GM19043 (cell line): ENCODE measurements at regions not wholly inside any gene's neighbourhood (a gene's known extent, or its start where the extent isn't known, plus 50 kb on each side); places are given as distances from the start of the nearest gene placed in this dataset.
"Not testable (repeated sequence)": the region's sequence is repeated elsewhere in the genome, so short reads cannot be mapped to it uniquely, and the experiment has no call there.

Source experiments
- ATAC-seq: cut with Tn5 transposase; IDR thresholded peaks from one replicate; pipeline ENCODE4 v1.9.1; 2021; ENCODE audit warnings: low read depth; ENCODE audit not compliant: unreplicated experiment

DNA sequence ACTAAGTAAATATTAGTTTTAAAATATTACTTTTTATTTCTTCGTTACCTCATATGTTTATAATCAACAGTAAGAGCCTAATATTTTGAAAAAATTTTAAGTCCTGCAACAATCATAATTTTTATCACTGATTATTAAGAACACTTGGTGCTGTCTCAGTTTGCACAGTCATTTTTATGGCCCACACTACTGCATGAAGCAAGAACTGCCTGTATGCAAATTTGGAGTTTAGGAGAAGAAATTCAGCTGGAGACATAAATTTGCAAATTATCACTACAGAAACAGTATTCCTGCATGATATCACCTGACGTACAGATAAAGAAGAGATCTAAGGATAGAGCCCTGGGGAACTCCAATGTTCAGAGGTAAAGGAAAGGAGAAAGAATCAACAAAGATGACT is 144.1 kb upstream of the RBBP8 start:
- no peak for ATAC-seq

DNA sequence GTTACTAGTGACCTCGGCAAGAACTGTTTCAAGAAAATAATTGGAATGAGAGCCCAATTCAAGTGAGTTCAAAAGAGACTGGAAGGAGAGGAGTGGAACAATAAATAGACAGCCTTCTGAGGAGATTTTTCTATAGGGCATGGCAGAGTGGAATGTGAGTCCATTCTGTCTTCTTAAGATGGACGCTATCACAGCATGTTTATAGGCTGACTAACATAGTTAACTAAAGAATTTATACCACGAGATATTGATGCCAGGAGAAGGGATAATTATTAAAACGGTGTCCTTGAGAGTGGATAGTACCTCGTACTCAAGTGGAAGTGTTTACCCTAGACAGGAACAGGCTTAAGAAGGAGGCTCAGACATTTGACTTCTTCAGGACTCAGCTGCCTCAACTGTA is 143.5 kb upstream of the RBBP8 start:
- ATAC-seq = no peak

DNA sequence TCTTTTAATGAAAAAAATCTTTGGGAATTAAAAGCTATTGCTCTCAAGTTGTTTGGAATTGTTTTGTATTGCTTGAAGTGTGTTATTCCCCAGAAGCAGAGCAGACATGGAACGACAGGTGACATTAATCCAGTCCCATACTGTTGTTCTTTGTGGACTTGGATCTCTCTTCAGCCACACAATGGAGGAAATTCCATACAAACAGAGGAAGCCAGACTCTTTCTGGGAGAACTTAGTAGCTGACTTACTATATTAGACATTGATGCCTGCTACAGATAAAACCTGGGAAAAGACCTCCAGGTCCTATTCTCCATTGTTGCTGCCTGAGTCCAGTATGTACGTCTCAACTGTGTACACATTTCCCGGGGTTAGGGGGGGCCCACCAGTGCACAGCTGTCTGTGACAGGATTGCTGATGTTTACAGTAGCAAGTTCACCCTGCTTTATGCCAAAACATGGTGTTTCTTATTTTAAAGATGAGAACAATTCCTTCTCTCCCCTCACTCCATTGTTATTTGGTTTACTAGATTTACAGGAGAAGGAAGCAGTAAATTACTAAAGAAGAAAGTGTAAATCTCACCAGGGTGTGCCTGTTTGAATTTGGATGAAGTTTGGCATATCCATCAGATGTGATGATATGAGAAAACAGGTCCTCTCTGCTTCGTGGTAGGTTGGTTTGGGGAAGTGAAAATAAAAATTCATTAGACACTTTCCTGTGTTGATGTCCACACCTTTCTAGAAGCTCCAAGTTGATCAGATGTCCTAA is 142.4 kb upstream of the RBBP8 start:
- ATAC-seq = no peak

DNA sequence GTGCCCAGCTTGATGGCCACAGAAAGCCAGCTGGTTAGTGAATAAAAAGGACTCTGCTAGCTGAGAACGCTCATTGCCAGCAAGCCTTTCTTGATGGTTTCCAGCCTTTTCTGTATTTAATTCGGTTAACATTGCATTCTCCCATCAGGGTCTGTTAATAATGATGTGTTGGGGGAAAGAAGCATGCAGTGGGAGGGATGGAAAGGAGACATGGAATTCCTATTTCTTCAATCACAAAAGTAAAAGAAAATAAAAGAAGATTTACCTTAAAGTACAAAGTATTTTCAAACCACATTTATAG is 141.9 kb upstream of the RBBP8 start:
- no peak for ATAC-seq

DNA sequence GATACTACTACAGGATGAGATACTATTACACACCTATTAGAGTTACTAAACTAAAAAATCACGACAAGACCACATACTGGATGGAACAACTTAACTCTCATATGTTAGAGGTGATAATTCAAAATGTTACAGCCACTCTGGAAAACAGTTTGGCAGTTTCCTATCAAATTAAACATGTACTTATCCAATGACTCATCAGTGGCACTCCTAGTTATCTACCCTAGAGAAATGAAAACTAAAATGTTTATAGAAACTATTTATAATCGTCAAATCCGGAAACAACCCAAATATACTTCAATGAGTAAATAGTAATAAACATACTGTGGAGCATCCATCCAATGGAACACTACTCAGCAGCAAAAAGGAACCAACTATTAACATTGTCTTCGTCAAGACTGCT is 137.0 kb upstream of the RBBP8 start:
- no peak for ATAC-seq

DNA sequence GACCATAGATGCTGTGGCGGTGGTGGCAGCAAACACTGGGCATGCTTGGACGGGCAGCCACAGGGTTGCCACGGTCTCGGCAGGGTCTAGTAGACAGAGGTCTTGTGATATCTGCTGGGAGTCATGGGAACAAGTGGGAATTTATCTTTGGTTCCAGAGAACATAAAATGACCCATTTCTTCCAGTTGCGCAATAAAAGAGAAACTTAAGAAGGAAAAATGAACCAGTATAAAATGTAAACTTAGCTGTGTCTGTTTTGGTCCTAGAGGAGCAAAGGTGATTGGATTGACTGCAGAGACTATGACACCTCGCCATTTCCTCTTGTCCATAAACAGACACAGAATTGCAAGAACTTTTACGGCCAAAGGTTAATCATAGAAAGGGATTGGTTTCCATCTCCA is 132.6 kb upstream of the RBBP8 start:
- ATAC-seq = no peak

DNA sequence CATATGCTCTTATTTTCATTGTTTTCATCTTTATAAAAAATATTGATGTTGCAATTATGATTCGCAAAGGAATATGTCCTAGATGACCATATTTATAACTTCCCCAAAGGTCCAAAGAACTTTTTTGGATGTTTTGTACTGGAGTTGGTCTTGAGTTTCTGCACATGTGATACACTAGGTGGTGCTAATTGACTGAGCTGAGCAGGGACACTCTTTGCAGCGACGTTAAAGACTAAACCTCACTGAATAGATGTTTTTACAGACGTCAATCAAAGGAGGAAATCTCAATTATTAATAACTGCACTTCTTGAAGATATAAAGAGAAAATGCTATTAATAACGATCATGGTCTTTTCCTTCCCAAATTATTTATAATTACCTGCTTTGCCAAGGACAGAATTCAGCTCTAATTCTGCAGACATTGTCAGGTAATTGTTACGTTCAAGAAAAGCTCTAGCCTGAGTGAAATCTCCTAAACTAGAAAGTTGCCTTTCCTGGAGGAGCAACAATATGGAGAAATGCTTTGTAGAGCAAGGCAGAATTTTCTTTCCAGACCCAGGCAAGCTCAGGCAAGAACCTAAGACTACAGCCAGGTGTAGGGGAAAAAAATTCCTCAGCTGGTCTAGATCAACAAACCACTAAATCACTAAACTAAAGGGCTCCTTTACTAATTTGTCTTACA is 119.3 kb upstream of the RBBP8 start:
- no peak for ATAC-seq

DNA sequence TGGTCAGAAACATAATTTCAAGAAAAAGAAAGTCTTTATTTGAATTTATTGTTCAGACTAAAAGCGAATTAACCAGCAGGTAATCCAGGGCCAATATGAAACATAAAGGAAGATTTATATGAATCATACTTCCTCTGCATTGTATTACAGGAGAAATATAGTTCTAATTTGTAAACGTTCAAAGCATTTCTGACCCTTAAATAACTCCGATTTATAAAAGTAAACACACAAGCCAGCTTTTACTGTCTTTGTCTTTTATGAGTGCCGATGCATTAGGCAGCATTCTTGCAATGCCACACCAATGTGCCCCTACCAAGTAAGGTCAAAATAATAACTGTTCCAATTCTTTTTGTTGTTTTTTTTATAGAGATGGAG is 118.8 kb upstream of the RBBP8 start:
- no peak for ATAC-seq

DNA sequence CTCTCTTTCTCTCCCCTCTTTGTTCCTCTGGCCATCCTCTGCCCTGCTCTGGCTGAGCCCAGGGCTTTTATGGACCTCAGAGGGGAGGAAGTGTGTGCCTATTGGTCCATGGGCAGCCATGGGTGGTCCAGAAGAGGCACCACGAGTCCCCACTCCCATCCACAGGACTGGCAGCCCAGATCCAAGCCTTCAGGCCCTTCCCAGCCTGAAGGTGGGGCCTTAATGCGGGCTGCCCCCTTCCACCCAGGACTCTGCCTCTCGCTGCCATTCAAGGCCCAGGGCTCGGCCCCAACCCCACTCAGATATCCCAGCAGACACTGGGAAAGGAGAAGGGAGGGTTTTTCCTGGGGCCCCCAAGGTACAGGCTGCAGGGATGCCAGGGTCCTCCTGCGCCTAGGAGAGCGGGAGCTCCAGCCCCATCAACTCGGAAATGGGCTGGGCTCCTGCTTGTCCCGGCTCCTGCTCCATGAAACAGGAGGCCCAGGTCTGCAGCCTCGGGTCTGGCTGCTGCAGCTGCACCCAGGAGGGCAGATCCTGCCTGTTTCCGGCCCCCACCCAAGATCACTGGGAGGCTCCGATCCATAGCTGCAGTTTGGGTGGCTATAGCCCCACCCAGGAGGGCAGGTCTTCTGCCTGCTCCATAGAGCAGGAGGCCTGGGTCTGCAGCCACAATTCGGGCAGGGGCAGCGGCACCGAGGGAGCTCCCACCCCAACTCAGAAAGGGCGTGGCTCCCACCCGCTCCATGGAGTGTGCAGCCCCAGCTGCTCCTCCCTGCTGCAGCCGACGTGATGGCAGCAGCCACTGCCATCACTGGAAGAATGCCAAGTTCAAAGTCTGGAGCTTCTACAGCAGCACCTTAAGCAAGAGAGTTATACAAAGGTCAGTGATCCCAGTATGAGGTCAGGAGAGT is 116.6 kb upstream of the RBBP8 start:
- ATAC-seq = no peak

DNA sequence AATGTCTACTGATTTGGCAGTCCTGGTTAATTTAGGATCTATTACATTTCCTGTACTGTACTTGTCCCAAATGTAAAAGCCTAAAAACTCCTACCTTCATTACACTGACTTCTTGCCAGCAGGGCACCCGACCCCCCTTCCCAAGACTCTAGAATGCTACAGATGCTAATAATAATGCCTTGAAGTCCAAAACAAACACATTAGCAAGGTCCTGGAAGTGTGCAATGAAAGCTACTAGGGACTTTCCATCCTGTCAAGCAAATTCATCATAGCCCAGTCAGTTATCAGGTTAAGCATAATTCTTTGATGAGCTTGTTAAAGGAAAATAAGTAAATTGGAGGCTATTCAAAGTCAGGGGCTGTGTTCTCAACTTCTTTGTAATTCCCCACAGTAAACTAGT is 115.3 kb upstream of the RBBP8 start:
- no peak for ATAC-seq

DNA sequence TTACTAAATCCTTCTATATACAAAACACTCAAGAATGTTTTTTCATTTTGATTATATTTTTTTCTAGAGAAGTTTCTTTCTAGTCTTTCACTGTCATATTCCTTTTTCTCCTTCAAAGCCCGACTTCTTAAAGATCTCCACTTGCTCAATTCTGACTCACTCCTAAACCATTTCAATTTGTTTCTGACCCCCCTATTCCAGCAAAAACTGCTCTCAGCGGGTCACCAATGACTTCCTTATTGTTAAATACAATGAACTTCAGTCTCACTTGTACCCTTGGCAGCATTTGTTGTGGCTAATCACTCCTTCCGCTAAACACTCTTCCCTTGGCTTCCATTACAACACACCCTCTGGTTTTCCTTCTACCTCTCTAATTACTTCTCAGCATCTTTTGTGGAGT is 111.1 kb upstream of the RBBP8 start:
- no peak for ATAC-seq

DNA sequence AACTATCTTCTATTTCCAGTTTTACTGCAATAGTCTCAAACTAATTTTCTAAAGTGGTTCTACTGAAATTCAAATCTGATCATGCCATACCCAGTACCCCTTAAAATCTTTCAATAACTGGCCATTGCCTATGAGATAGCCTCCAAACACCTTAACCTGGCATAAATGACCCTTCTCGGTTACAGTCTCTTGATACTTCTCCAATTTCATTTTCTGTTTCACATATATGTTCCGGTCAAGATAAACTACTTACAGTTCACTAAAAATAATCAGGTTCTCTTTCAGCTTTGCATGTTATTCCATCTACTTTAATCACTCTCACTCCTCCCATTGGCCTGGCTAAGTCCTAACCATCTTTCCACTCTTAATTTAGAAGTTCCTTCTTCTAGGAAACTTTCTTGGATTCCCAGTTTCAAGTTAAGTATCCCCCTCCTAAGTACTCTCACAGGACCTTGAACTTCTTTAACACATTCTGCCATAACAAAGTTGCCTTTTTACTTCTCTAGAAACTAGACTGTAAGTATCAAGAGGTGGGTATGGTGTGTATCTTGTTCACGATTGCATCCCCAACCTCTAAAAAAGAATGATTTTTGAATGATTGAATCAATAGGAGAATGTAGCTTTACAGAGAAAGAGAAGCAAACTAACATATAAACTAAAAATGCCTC is 110.2 kb upstream of the RBBP8 start:
- peak; percentile 88 for ATAC-seq

DNA sequence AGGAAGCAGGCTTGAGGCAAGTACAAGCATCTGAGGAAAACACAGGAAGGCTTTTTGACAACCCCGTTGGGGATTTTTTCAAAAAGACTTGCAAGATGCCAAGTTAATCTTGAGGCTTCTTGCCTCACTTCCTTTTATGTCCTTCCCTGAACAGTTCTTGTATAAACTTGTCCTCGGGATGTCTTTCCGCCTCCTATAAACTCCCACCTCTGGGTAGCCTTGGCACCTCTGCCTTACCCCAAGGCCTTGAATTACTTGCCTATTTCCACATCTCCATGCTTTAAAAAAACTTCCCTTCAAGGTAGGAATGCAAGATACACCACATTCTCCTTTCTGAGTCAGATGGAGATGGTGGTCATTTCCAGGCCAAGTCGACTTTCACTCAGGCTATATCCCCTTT is 106.4 kb upstream of the RBBP8 start:
- no peak for ATAC-seq

DNA sequence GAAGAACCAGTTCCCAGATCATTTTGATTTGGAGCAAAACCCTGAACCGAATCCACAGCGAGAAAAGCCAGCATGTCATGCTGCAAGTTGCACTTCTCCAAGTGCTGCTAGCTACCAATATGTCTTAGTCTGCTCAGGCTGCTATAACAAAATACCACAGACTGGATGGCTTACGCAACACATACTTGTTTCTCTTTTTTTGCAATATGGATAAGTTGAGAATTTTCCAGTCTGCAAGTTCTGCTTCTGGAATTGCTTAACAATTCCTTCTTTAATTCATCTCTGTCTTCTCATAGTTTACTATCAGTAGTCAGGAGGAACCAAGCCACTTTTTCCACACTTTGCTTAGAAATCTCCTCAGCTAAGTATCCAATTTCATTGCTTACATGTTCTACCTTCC is 105.9 kb upstream of the RBBP8 start:
- ATAC-seq = no peak

DNA sequence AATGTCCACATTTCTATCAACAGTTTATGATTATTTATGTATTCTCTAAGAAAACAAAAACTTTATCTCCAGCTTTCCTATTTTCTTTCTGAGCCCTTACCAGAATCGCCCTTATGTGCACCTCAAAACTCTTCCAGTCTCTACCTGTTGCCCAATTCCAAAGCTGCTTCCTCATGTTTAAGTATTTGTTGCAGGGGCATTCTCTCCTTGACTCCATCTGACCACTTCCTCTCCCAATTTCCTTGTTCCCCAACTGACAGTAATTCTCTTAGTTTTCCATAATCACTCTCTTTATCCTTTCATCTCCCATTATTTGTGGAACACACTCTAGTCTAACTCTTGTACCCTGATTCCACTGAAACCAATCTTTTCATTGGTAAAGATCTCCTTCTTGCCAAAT is 105.4 kb upstream of the RBBP8 start:
- ATAC-seq = no peak

DNA sequence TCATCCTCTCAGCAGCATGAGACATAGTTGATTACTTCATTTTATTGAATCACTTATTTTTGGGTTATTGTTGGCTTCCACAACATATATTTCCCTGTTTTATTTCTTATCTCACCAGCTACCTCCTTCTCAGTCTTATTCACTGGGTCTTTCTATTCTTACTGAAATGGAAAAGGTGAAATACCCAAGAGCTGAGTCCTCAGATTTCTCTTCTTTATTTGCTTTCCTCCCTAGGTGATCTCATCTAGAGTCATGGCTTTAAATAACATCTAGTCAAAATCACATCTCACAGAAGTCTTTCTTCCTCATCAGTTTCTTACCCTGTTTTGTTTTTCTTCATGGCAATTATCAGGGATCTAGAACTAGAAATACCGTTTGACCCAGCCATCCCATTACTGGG is 105.0 kb upstream of the RBBP8 start:
- ATAC-seq = no peak

DNA sequence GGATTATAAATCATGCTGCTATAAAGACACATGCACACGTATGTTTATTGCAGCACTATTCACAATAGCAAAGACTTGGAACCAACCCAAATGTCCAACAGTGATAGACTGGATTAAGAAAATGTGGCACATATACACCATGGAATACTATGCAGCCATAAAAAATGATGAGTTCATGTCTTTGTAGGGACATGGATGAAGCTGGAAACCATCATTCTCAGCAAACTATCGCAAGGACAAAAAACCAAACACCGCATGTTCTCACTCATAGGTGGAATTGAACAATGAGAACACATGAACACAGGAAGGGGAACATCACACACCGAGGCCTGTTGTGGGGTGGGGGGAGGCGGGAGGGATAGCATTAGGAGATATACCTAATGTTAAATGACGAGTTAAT is 104.5 kb upstream of the RBBP8 start:
- ATAC-seq = not testable (repeated sequence)

DNA sequence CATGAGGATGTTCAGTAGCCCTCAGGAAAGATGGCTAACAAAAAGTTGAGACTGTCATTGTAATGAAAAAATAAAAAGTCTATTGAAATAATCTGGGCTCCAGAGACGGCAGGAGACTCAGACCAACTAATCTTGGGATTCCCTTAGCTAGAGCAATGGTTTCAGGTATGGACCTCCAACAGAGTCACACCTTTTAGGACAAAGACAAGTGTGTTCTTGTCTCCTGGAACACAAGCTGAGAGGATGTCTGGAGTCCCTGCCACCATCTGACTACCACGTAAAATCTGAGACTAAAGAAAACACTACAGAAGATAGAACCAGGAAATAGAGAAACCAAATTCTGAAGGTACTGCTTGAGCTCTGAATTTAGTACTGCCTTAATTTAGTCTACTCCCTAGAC is 103.3 kb upstream of the RBBP8 start:
- ATAC-seq = no peak

DNA sequence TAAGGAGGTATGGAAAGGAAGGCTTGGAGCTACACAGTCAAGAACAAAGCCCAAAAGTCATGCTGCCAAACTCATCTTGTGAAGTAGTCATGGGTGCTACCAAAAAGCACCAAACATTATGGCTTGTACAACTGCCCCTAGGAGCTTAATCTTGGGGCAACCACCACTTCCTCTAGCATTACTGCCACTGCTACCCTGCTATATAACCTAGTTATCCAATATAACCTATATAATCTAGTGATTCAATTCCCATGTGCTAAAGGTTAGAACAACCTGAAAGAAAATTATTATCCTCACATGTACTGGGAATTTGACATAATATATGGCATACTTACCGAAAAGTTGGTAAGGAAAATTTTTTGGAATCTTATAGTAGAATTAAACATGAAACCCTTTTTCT is 102.6 kb upstream of the RBBP8 start:
- no peak for ATAC-seq

DNA sequence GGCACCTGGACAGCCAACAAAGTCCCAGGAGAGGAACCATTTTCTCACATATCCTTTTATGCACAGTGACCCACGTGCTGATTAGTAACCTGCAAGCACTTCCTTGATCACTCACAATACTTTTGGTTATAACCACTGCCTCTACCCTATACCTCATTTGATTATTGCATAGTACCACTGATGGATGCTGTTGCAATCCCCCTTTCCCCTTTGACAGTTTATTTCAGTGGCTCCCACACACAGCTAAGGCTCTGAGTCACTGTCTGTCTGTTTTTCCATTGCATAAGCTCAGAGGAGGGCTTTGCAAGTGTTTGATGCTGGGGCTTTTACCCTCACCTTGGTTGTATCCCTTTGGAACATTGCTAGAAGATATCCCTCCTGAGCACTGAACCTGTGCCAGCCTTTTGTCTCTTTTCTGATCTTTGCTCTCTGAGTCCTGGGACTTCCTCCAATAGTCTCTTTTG is 101.7 kb upstream of the RBBP8 start:
- no peak for ATAC-seq

DNA sequence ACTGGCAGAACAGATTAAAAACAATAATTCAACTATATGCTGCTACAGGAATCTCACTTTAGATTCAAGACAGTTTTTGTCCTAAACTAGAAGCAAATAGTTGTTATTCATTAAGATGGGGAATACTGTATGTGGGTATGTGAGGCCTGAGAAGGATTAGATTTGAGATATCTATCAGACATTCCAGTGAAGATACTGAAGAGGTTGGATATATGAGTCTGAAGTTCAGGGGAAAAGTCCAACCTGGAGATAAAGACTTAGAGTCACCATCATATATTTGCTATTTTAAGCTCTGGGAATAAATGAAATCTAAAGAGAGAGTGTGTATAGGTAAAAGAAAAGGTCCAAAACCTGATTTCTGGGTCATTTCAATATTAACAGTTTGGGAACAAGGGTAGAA is 96.2 kb upstream of the RBBP8 start:
- no peak for ATAC-seq
